Activated naive CD4-positive, alpha-beta T cell treated with anti-CD3 and anti-CD28 coated beads for 36 hours (primary cell): ENCODE measurements at regions not wholly inside any gene's neighbourhood (a gene's known extent, or its start where the extent isn't known, plus 50 kb on each side); places are given as distances from the start of the nearest gene placed in this dataset.
A peak's percentile ranks its signal among the peaks of the same experiment; 100 is the strongest.

Experiments used
- CTCF ChIA-PET: fragments of 350-600 bp; sonication (Branson Sonifier 250); formaldehyde crosslinking; loops from one replicate; lab custom pipeline; 2021; ENCODE audit warnings: antibody characterized with exemption; lab: Charles Lee
- DNase-seq: peaks from one replicate; pipeline ENCODE4 v3.0.0-alpha.2; 2020
- H3K27ac Mint-ChIP-seq: one replicate; pipeline ENCODE4 v1.8.0; 2021; ENCODE audit warnings: mild to moderate bottlenecking, mixed read lengths
- H3K27me3 Mint-ChIP-seq: one replicate; pipeline ENCODE4 v1.8.0; 2021; ENCODE audit warnings: low read depth, mixed read lengths
- H3K36me3 Mint-ChIP-seq: one replicate; pipeline ENCODE4 v1.8.0; 2021; ENCODE audit warnings: low read depth, mixed read lengths
- H3K4me1 Mint-ChIP-seq: one replicate; pipeline ENCODE4 v1.8.0; 2021; ENCODE audit warnings: low read depth, mixed read lengths
- H3K4me3 Mint-ChIP-seq: one replicate; pipeline ENCODE4 v1.8.0; 2021; ENCODE audit warnings: mild to moderate bottlenecking, moderate library complexity, mixed read lengths
- H3K9me3 Mint-ChIP-seq: one replicate; pipeline ENCODE4 v1.8.0; 2021; ENCODE audit warnings: mixed read lengths
- intact Hi-C: fragments of 100-400 bp; cut with micrococcal nuclease; formaldehyde crosslinking; loops from one replicate; pipeline ENCODE4 v1.15.1; 2023

DNA sequence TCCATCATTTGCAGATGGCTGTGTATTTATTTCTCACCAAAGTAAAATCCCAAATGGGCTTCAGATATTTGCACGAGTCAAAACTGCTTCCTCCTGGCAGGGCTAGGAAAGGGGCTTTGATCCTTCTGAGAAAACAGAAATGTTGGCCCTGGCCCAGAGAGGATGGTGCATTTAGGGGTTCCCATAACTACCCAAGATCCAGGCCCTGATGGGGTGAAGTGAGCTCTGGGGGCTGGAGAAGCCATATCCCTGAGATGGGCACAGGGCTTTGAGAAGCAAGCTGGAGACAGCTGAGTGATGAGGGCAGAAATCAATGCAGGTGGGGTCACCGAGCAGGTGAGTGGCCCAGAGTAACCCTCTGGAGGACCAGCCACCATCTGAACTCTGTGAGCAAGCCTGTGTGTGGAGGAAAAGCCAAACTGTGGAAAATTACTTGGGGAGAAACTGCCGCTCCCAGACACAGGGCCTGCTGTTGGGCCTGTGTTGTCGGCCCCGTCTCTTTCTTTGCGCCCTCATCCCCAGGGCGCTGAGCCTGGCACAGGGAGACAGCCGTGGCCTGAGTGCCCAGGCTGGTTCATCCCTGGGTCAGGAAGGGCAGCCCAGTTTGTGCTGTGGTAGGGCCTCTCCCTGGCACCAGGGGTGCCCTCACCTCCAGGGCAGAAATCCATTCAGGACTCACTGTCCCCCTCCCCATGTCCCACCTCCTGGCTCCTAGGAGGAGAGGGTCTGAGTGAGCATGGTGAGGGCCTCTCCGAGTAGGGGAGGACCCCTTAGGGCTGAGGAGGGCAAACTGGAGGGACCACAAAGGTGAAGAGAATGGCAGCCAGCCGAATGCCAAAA lies 167.8 kb upstream of the HAAO start:
- CTCF ChIA-PET, result no interaction called here
- Mint-ChIP-seq H3K27ac (no peak overlapping the region), H3K36me3 (no peaks in the 10 kb centered on the region), H3K9me3 (no peaks in the 10 kb centered on the region), H3K27me3 (peaks cover 11% of the 10 kb centered on the region), H3K4me1 (peaks cover 15% of the 10 kb centered on the region), H3K4me3 (no peak overlapping the region)
- DNase-seq, result no peak
- intact Hi-C loops, result no loop called here

DNA sequence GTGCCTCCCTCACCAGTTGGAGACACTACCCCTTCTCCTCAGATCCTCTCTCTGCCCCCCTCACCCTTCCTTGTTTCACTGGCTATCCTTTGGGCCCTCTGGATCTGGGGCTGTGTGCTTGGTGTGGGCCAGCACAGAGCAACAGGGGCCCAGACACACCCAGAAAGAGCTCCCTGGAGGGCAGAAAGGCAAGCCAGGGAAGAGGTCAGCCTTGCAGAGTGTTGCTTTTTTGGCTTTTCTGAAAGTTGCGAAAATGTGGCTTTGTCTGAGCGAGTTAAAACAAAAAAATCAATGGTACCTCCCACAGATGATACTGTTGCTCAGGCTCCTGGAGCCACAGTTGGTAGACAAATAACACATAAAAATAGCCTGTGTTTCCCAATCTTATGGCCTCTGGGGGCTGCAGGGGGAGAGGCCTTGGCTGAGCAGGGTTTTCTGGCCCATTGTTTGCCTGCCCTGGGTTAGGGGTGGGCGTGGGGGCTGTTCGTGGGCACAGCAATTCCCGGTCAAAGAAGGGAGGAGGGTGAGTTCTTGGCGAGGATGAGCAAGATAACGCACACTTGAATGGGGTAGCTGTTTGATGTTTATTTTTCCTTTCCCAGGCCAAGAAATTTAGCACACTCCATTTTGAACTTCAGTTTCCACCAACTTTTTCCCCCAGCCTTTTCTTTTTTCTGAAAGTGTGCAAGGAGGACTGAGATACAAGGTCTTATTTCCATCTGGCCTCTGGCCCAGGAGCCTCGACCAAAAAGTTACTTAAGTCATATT lies 167.0 kb upstream of the HAAO start:
- no peaks in the 10 kb centered on the region for H3K36me3 Mint-ChIP-seq
- no peak overlapping the region for H3K4me3 Mint-ChIP-seq
- peaks cover 11% of the 10 kb centered on the region for H3K27me3 Mint-ChIP-seq
- DNase-seq, result no peak
- peaks cover 15% of the 10 kb centered on the region for H3K4me1 Mint-ChIP-seq
- intact Hi-C loops, result no loop called here
- CTCF ChIA-PET, result interaction anchor here (1.8 kb wide), 1 partner anchor 168 kb away, joined by 3 read pairs; no protein-coding TSS in a partner anchor
- H3K27ac Mint-ChIP-seq, result peak overlapping the region; percentile 53
- H3K9me3 Mint-ChIP-seq, result no peaks in the 10 kb centered on the region

DNA sequence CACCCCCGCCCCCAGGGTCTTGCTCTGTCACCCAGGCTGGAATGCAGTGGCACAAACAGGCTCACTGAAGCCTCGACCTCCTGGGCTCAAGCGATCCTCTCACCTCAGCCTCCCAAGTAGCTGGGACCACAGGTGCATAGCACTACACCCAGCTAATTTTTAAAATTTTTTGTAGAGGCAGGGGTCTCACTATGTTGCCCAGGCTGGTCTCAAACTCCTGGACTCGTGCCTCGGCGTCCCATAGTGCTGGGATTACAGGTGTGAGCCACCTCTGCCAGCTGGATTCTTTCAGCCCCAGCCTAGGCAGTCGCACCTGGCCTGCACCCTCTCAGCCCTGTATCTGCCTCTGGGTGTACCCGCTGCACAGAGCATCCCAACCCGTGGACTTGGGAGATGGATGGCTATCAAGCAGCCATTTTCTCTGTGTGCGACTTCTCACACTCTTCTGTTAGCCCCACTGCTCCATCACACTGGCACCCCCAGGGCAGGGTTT lies 166.4 kb upstream of the HAAO start:
- Mint-ChIP-seq H3K4me1 (peaks cover 15% of the 10 kb centered on the region), H3K27me3 (peaks cover 11% of the 10 kb centered on the region), H3K4me3 (no peak overlapping the region), H3K36me3 (no peaks in the 10 kb centered on the region), H3K27ac (peak overlapping the region; percentile 53), H3K9me3 (no peaks in the 10 kb centered on the region)
- intact Hi-C loops, result no loop called here
- CTCF ChIA-PET, result interaction anchor here (1.8 kb wide), 1 partner anchor 168 kb away, joined by 3 read pairs; no protein-coding TSS in a partner anchor
- no peak for DNase-seq

DNA sequence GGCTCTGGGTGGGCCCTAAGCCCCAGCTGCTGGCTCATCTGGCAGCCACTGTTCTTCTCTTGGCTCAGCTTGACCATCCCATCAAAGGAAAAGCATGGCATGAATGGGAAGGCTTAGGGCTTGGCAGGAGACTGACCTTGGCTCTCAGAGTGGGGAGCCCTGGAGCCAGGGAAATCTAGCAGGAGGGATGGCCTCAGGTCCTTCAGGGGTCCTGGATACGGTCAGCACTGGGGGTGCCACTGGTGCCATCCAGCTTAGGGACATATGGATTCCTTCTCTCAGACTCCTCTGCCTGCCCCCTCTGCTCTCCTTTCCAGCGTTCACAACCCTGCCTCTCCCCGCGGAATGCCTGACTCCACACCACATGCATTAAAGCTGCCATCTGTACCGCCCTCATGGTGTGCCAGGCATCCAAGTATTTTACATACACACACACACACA lies 165.5 kb upstream of the HAAO start:
- intact Hi-C loops, result no loop called here
- Mint-ChIP-seq H3K36me3 (no peaks in the 10 kb centered on the region), H3K27ac (no peak overlapping the region), H3K9me3 (no peaks in the 10 kb centered on the region), H3K27me3 (peaks cover 9% of the 10 kb centered on the region), H3K4me1 (peaks cover 12% of the 10 kb centered on the region), H3K4me3 (no peak overlapping the region)
- CTCF ChIA-PET, result interaction anchor here (1.8 kb wide), 1 partner anchor 169 kb away, joined by 3 read pairs; no protein-coding TSS in a partner anchor
- no peak for DNase-seq

DNA sequence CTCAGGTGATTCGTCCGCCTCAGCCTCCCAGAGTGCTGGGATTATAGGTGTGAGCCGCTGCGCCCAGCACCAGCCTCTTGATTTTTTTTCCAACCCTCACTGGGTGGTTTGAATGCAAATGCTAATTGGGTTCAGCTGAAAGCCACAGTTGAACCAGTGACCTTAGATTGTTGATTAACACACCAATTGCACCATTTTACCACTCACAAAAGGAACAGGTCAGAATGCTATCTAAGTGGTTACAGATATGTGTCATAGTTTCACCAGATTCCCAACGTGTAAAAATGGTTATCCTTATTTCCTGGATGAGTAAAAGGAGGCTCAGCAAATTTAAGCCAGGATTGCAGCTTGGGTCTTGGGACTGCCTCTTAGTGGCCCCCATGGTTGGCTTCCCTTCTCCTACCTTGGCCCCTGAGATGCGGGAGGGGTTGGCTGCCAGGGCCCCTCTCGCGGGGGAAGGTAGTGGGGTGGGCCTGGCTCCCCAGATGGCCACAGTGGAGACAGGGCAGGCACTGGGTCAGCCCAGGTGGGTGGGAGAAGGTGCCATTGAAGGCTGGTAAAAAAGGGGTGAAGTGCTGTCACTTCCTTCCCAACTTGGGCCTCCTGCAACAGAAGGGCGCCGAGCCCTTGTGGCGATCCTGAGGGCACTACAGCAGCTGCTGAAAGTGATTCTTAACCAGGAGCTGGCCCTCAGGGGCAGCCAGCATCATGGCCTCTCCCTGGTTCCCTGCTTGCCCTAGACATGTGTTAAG lies 164.9 kb upstream of the HAAO start:
- Mint-ChIP-seq H3K27me3 (peaks cover 4% of the 10 kb centered on the region), H3K9me3 (no peaks in the 10 kb centered on the region), H3K27ac (no peak overlapping the region), H3K36me3 (no peaks in the 10 kb centered on the region), H3K4me3 (no peak overlapping the region), H3K4me1 (peaks cover 6% of the 10 kb centered on the region)
- intact Hi-C loops, result no loop called here
- CTCF ChIA-PET, result no interaction called here
- no peak for DNase-seq

DNA sequence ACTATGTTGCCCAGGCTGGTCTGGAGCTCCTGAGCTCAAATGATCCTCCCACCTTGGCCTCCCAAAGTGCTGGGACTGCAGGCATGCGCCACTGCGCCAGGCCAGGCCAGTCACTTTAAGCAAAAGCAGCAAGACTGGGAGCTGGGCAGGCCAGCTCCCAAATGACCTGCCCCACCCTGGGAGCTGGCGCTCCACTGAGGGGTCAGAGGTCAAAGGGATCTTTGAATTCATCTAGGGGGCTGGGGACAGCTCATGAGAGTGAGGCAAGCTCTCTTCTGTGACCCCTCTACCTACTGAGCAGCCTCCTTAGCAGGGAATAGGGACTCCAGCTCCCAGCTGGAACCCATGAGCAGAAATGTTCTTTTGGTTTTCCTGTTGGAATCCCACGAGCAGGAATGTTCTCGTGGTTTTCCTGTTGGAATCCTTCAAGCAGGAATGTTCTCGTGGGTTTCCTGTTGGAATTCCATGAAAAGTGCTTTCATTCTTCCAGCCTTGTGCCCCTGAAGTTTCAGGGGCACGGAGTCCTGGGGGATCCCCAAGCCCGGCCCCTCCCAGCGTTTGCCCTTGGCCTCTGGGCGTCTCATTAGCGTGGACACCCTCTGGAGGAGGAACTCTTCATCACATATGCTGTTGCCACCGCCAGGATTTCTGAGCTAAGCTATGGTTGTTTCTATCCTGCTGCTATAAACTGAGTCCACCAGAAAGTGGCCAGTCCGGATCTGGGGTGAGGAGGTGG lies 162.0 kb upstream of the HAAO start:
- Mint-ChIP-seq H3K9me3 (no peaks in the 10 kb centered on the region), H3K36me3 (no peaks in the 10 kb centered on the region), H3K4me1 (no peaks in the 10 kb centered on the region), H3K27ac (no peak overlapping the region), H3K27me3 (no peaks in the 10 kb centered on the region), H3K4me3 (no peak overlapping the region)
- CTCF ChIA-PET, result interaction anchor here (1.0 to 1.9 kb wide), 7 partner anchors 9 to 275 kb away, joined by 3 to 7 read pairs (median 4); no protein-coding TSS in a partner anchor
- no peak for DNase-seq
- intact Hi-C loops, result no loop called here

DNA sequence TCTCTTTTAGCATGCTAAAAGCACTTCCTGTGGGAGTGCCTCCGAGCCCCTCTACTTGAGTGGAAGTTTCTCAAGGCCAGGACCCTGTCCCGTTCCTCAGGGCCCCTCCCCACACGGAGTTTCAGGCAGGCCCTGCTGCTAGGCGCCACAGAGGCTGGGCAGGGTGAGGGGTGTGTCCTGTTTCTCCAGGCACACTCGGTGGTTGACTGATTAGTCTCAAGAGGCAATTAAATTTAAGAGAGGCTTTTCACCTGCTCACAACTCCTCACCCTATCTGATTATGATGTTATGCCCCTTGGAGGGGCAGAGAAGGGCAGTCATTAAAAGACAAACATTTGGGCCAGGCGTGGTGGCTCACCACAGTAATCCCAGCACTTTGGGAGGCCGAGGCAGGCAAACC lies 160.8 kb upstream of the HAAO start:
- no peaks in the 10 kb centered on the region for H3K36me3 Mint-ChIP-seq
- CTCF ChIA-PET, result no interaction called here
- no peak overlapping the region for H3K4me3 Mint-ChIP-seq

DNA sequence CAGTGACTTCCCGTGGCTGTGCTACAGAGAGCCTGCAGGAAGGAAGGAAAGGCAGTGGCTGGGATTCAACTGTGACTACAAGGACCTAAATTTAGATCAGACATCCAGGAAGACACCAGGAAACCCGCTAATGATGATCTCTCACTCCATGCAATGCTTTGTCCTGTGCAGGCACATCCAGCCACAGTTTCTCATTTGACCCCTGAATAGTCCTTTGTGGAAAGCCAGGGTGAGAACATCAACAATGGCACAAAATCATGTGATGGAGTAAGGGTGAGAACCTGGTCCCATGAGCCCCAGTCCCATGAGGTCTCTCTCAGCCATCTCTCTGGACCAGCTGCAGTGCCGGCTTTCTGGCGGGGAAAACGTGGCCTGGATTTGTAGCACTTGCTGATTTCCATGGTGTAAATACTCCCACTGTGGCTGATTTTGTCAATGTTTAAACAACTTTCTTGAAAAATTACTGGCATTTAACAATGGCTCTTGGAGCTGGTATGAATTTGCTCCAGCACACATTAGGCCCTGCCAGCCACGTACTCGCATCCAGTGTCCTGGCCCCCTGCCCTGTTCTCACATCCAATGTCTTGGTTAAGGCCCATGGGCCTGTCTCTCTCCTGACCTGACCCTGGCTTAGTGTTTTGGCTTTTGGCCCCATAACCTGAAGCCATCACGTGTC lies 159.0 kb upstream of the HAAO start:
- CTCF ChIA-PET, result interaction anchor here (0.6 to 1.5 kb wide), 3 partner anchors 174 to 630 kb away, joined by 3 to 5 read pairs (median 4); no protein-coding TSS in a partner anchor
- H3K9me3 Mint-ChIP-seq, result no peaks in the 10 kb centered on the region
- no peak overlapping the region for H3K4me3 Mint-ChIP-seq
- no peaks in the 10 kb centered on the region for H3K27me3 Mint-ChIP-seq
- DNase-seq, result no peak
- H3K27ac Mint-ChIP-seq, result peak overlapping the region; percentile 28
- intact Hi-C loops, result no loop called here
- H3K36me3 Mint-ChIP-seq, result no peaks in the 10 kb centered on the region
- peaks cover 2% of the 10 kb centered on the region for H3K4me1 Mint-ChIP-seq

More for the DNA sequence above, 160.8 kb upstream of the HAAO start:
- intact Hi-C loops, result no loop called here
- no peaks in the 10 kb centered on the region for H3K9me3 Mint-ChIP-seq
- no peaks in the 10 kb centered on the region for H3K4me1 Mint-ChIP-seq
- H3K27ac Mint-ChIP-seq, result no peak overlapping the region
- DNase-seq, result no peak
- no peaks in the 10 kb centered on the region for H3K27me3 Mint-ChIP-seq

DNA sequence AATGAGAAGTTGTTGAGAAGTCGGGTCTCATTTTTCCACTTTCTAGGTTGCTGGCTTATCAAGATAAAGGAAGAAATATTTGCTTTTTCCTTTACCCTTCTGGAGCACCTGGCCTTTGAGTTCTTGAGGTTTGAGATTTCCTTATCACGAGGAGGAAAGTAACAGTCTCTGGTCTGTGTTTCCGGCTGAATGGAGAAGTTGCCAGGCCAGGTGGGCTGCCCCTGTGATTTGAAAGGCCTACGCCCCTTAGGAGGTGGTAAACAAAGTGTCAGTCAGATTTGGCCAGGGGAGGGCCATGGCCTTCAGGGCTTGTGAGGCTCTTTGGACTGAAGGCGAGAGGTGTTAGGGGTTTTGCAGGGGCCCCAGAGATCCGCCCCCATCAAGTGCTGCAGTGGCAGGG lies 156.7 kb upstream of the HAAO start:
- Mint-ChIP-seq H3K4me1 (peaks cover 2% of the 10 kb centered on the region), H3K4me3 (no peak overlapping the region), H3K27ac (no peak overlapping the region), H3K36me3 (no peaks in the 10 kb centered on the region), H3K9me3 (no peaks in the 10 kb centered on the region), H3K27me3 (no peaks in the 10 kb centered on the region)
- intact Hi-C loops, result loop anchor here (5.0 kb wide), 1 partner anchor 73 kb away; no protein-coding TSS in a partner anchor
- no peak for DNase-seq
- CTCF ChIA-PET, result interaction anchor here (2.7 to 5.9 kb wide), 2 partner anchors 91 to 279 kb away, joined by 15 to 61 read pairs; no protein-coding TSS in a partner anchor

DNA sequence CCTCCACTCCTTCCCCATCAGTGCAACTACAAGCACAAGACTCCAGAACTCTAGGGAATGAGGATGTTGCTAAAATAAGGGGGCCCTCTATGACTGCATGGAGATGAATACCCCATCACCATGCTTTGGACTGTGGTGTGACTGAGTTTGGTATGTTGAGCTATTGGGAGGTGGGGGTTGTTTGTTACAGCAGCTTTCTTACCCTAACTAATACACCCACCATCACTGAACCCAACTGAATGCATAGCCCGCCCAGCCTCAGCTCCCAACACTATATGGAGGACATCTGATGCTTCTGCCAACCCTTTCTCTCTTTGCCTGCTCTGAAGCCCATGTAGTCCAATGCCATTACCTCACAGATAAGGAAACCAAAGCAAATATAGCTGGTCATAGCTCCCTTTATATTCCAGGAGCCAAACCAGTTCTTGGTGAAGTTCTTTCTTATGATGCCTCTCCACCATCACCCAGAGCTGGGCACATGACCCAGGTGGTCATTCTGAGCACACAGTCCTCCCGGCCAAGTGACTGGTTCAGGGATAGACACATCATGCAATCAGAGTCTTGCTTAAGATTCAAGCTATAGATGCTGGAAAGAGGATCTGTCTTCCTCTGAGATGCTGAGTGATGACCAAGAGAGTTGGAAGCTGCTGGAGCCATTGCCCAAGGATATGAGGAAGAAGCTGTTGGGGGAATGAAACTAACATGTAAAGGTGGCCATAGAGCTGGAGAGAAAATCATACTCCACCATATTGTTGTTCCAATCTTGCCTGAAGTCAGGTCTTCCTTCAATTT lies 155.6 kb upstream of the HAAO start:
- no peaks in the 10 kb centered on the region for H3K9me3 Mint-ChIP-seq
- CTCF ChIA-PET, result interaction anchor here (0.6 to 5.9 kb wide), 31 partner anchors 10 to 663 kb away, joined by 3 to 61 read pairs (median 4); no protein-coding TSS in a partner anchor
- H3K4me1 Mint-ChIP-seq, result peaks cover 2% of the 10 kb centered on the region
- H3K36me3 Mint-ChIP-seq, result no peaks in the 10 kb centered on the region
- no peak for DNase-seq
- no peaks in the 10 kb centered on the region for H3K27me3 Mint-ChIP-seq
- no peak overlapping the region for H3K27ac Mint-ChIP-seq
- intact Hi-C loops, result loop anchor here (1.0 to 5.0 kb wide), 8 partner anchors 74 to 661 kb away; no protein-coding TSS in a partner anchor
- H3K4me3 Mint-ChIP-seq, result no peak overlapping the region
